SK-N-SH (cell line): ENCODE measurements at regions not wholly inside any gene's neighbourhood (a gene's known extent, or its start where the extent isn't known, plus 50 kb on each side); places are given as distances from the start of the nearest gene placed in this dataset.

Experiments
- CTCF ChIP-seq: fragments of 200-600 bp; sonication (generic); IDR thresholded peaks from 2 replicates; pipeline ENCODE4 v1.6.1; 2017; ENCODE audit warnings: antibody characterized with exemption, mild to moderate bottlenecking, moderate library complexity
- EZH2phosphoT487 ChIP-seq: fragments of 200-600 bp; sonication (generic); IDR thresholded peaks from 2 replicates; pipeline ENCODE4 v1.6.1; 2017; ENCODE audit warnings: low read depth, mixed run types, mild to moderate bottlenecking, antibody characterized with exemption, moderate library complexity, borderline replicate concordance
- FOSL2 ChIP-seq: IDR thresholded peaks from 2 replicates; pipeline ENCODE4 v1.4.0; 2012; ENCODE audit warnings: low read depth, mild to moderate bottlenecking, moderate library complexity, borderline replicate concordance
- JUND ChIP-seq: IDR thresholded peaks from 2 replicates; pipeline ENCODE4 v1.4.0; 2012
- MXI1 ChIP-seq: IDR thresholded peaks from 2 replicates; pipeline ENCODE4 v1.6.1; 2012; ENCODE audit warnings: mild to moderate bottlenecking, low read depth, low read length, improper control_type of control experiment
- NFIC ChIP-seq: IDR thresholded peaks from 2 replicates; pipeline ENCODE4 v1.4.0; 2012; ENCODE audit warnings: borderline replicate concordance
- NRF1 ChIP-seq: IDR thresholded peaks from 2 replicates; pipeline ENCODE4 v1.6.1; 2012; ENCODE audit warnings: low read depth, mild to moderate bottlenecking, low read length
- POLR2AphosphoS5 ChIP-seq: IDR thresholded peaks from 2 replicates; pipeline ENCODE4 v1.6.1; 2012; ENCODE audit warnings: low read depth, low read length
- REST ChIP-seq: IDR thresholded peaks from 2 replicates; pipeline ENCODE4 v1.6.1; 2012; ENCODE audit warnings: mild to moderate bottlenecking, low read depth, low read length, moderate library complexity
- RXRA ChIP-seq: IDR thresholded peaks from 2 replicates; pipeline ENCODE4 v1.4.0; 2012; ENCODE audit warnings: low read depth, mild to moderate bottlenecking, borderline replicate concordance
- SMC3 ChIP-seq: IDR thresholded peaks from 2 replicates; pipeline ENCODE4 v1.6.1; 2012; ENCODE audit warnings: low read depth, low read length, improper control_type of control experiment
- TAF1 ChIP-seq: IDR thresholded peaks from 2 replicates; pipeline ENCODE4 v1.6.1; 2012; ENCODE audit warnings: low read depth, mild to moderate bottlenecking, low read length, moderate library complexity, borderline replicate concordance
- USF1 ChIP-seq: IDR thresholded peaks from 2 replicates; pipeline ENCODE4 v1.4.0; 2012; ENCODE audit warnings: low read depth, borderline replicate concordance

GRCh38 chr10:108840944-108841343 lies 1082.4 kb downstream of the XPNPEP1 start:
- no peak for TF ChIP-seq REST
- TF ChIP-seq CTCF = no peak
- TF ChIP-seq TAF1 = no peak
- TF ChIP-seq USF1 = no peak
- TF ChIP-seq FOSL2 = no peak
- no peak for TF ChIP-seq MXI1
- TF ChIP-seq POLR2AphosphoS5 = no peak
- no peak for TF ChIP-seq SMC3
- no peak for TF ChIP-seq RXRA
- TF ChIP-seq NFIC = no peak
- TF ChIP-seq JUND = no peak
- TF ChIP-seq EZH2phosphoT487 = no peak
- TF ChIP-seq NRF1 = no peak
